Activated CD4-positive, alpha-beta T cell treated with anti-CD3 and anti-CD28 coated beads for 36 hours (primary cell): ENCODE measurements at regions not wholly inside any gene's neighbourhood (a gene's known extent, or its start where the extent isn't known, plus 50 kb on each side); places are given as distances from the start of the nearest gene placed in this dataset.

ENCODE experiments used
- ATAC-seq: fragments of 200-7000 bp; cut with Tn5 transposase; one replicate; pipeline ENCODE4 v1.10.0; 2021; ENCODE audit warnings: mild to moderate bottlenecking, moderate library complexity
- CTCF ChIA-PET: fragments of 350-600 bp; sonication (Branson Sonifier 250); formaldehyde crosslinking; loops from one replicate; lab custom pipeline; 2021; ENCODE audit warnings: antibody characterized with exemption; lab: Charles Lee
- POLR2A ChIA-PET: fragments of 350-600 bp; sonication (Branson Sonifier 250); formaldehyde crosslinking; loops from one replicate; lab custom pipeline; 2021; ENCODE audit warnings: antibody characterized with exemption, inconsistent platforms; lab: Charles Lee
- DNase-seq: peaks from one replicate; pipeline ENCODE4 v3.0.0-alpha.2; 2020
- H3K27ac Mint-ChIP-seq: one replicate; pipeline ENCODE4 v1.8.0; 2021; ENCODE audit warnings: mixed read lengths
- H3K27me3 Mint-ChIP-seq: one replicate; pipeline ENCODE4 v1.8.0; 2021; ENCODE audit warnings: mixed read lengths
- H3K36me3 Mint-ChIP-seq: one replicate; pipeline ENCODE4 v1.8.0; 2021; ENCODE audit warnings: low read depth, mixed read lengths
- H3K4me1 Mint-ChIP-seq: one replicate; pipeline ENCODE4 v1.8.0; 2021; ENCODE audit warnings: mixed read lengths
- H3K4me3 Mint-ChIP-seq: one replicate; pipeline ENCODE4 v1.8.0; 2021; ENCODE audit warnings: mild to moderate bottlenecking, moderate library complexity, mixed read lengths
- H3K9me3 Mint-ChIP-seq: one replicate; pipeline ENCODE4 v1.8.0; 2021; ENCODE audit warnings: low read depth, mixed read lengths
- intact Hi-C, 2 experiments: fragments of 100-400 bp; cut with DNase I in 1 of 2; cut with micrococcal nuclease in 1 of 2; formaldehyde crosslinking; loops; one replicate each; pipeline versions ENCODE4 v1.14.2 to v1.15.1; 2022 to 2024; cut with DNase I, micrococcal nuclease

DNA sequence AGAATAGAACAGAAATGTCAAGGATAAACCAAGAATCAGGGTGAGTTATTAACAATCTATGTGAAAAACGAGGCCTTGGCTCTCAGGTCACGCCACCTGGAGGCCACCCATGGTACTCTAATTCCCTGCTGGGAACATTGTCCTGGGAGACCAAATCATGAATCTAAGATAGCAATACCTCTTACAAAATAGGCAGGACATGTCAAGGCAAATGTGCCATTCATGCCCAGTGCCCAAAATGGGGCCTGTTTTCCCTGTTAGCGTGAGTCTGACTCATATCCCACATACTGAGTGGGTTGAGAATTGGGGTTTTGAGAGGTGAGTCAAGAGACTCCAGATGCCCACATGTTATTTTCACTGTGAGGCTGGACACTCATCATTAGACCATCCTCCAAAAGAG is 380.8 kb downstream of the HHIPL2 start:
- Mint-ChIP-seq H3K27ac (no peak overlapping the region), H3K9me3 (peaks cover 14% of the 10 kb centered on the region), H3K4me1 (no peaks in the 10 kb centered on the region), H3K36me3 (peaks cover 2% of the 10 kb centered on the region), H3K4me3 (no peak overlapping the region), H3K27me3 (no peaks in the 10 kb centered on the region)
- ATAC-seq, result peak; percentile 73
- intact Hi-C loops, result loop anchor here in 1 of 2 experiments (5.0 kb wide), 1 partner anchor 290 kb away; no protein-coding TSS in a partner anchor
- CTCF ChIA-PET, result interaction anchor here (1.0 kb wide), 1 partner anchor 288 kb away, joined by 7 read pairs; no protein-coding TSS in a partner anchor
- POLR2A ChIA-PET, result no interaction called here
- DNase-seq, result peak; percentile 31

DNA sequence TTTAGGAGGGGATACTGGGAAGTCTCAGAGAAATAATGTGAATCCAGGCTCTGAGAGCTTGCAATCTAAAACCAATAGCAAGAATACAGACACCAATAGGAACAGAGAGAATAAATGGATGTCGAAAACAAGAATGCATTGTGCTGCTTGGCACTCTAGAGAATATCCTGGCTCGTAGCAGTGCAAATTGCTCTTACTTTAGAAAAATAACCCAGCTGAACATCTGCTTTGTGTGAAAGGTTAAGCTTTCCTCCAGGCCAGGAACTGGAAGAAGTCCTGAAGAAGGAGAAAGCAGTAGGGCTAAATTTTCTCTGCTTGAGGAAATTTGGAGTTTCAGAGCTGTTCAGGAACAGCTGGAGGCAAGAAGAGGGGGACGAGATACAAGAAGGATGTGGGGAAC is 382.3 kb downstream of the HHIPL2 start:
- ChIA-PET CTCF (interaction anchor here (0.8 to 1.0 kb wide), 3 partner anchors 8 to 138 kb away, joined by 3 read pairs; no protein-coding TSS in a partner anchor), POLR2A (no interaction called here)
- DNase-seq (no peak), ATAC-seq (no peak)
- Mint-ChIP-seq H3K4me3 (no peak overlapping the region), H3K27ac (no peak overlapping the region), H3K27me3 (no peaks in the 10 kb centered on the region), H3K4me1 (no peaks in the 10 kb centered on the region), H3K9me3 (peaks cover 9% of the 10 kb centered on the region), H3K36me3 (no peaks in the 10 kb centered on the region)
- intact Hi-C loops, result loop anchor here in 1 of 2 experiments (5.0 kb wide), 1 partner anchor 292 kb away; no protein-coding TSS in a partner anchor

DNA sequence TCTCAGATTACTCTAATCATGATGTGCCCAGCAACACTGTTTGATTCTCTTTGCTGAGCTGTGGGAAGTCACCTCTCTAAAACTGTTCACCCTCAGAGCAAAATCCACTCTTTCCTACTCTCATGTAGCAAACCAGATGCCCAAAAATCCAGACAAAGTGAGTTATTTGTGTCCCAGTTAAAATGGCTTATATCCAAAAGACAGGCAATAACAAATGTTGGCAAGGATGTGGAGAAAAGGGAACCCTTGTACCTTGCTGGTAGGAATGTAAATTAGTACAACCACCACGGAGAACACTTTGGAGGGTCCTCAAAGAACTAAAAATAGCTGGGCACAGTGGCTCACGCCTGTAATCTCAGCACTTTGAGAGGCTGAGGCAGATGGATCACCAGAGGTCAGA is 384.0 kb downstream of the HHIPL2 start:
- Mint-ChIP-seq H3K27me3 (no peaks in the 10 kb centered on the region), H3K4me3 (no peak overlapping the region), H3K4me1 (no peaks in the 10 kb centered on the region), H3K9me3 (no peaks in the 10 kb centered on the region), H3K27ac (no peak overlapping the region), H3K36me3 (no peaks in the 10 kb centered on the region)
- ChIA-PET POLR2A (no interaction called here), CTCF (interaction anchor here (0.7 kb wide), 1 partner anchor 18 kb away, joined by 3 read pairs; no protein-coding TSS in a partner anchor)
- no peak for ATAC-seq
- intact Hi-C loops, result no loop called here
- no peak for DNase-seq

DNA sequence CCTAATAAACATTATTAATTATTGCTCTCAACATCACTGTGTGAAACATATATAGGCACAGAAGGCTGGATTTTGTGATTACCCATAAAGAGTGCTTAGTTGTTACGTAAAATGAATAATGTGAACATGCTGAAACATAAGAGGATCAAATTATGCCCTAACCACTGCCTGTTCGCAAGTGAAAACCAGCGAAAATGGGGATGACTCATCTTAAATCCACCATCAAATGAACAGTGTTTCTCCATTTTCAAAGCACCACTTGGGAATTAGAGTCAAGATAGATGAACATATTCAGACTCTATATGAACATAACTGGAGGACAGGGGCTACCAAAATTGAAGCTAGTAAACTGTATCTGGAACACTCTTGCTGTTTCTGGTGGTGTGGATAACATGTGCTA is 386.2 kb downstream of the HHIPL2 start:
- Mint-ChIP-seq H3K4me3 (no peak overlapping the region), H3K9me3 (peaks cover 13% of the 10 kb centered on the region), H3K4me1 (no peaks in the 10 kb centered on the region), H3K36me3 (no peaks in the 10 kb centered on the region), H3K27me3 (no peaks in the 10 kb centered on the region), H3K27ac (no peak overlapping the region)
- ChIA-PET CTCF (no interaction called here), POLR2A (no interaction called here)
- DNase-seq (no peak), ATAC-seq (no peak)
- intact Hi-C loops, result no loop called here

DNA sequence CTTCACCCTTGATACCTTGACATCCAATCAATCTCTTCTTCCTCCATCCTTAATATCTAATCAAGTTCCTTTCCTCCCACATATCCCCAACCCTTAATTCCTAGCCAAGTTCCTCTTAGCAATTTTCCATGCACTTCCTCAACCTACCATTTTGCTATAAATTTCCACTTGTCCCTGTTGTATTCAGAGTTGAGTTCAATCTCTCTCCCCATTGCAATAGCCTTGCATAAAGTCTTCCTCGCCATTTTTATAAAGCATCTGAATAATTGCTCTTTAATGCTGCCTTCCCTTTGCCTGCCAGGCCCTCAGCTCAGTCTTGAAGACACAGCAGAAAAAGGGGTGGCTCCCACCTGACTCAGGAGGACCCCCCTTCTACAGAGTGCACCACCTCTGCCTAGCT is 390.3 kb downstream of the HHIPL2 start:
- no peak overlapping the region for H3K4me3 Mint-ChIP-seq
- DNase-seq (no peak), ATAC-seq (no peak)
- ChIA-PET CTCF (no interaction called here), POLR2A (no interaction called here)
- no peak overlapping the region for H3K27ac Mint-ChIP-seq
- intact Hi-C loops, result no loop called here
- peaks cover 13% of the 10 kb centered on the region for H3K9me3 Mint-ChIP-seq
- no peaks in the 10 kb centered on the region for H3K36me3 Mint-ChIP-seq
- no peaks in the 10 kb centered on the region for H3K4me1 Mint-ChIP-seq
- H3K27me3 Mint-ChIP-seq, result no peaks in the 10 kb centered on the region

DNA sequence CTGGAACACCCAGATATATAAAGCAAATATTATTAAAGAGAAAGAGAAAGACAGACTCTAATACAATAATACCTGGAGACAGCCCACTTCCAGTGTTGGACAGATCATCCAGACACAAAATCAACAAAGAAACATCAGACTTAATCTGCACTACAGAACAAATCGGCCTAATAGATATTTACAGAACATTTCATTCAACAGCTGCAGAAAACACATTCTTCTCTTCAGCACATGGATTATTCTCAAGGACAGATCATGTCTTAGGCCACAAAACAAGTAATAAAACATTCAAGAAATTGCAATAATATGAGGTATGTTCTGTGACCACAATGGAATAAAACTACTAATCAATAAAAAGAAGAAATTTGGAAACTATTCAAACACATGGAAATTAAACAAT is 398.3 kb upstream of the DUSP10 start:
- ATAC-seq, result no peak
- Mint-ChIP-seq H3K27me3 (no peaks in the 10 kb centered on the region), H3K4me3 (no peak overlapping the region), H3K36me3 (no peaks in the 10 kb centered on the region), H3K4me1 (no peaks in the 10 kb centered on the region), H3K27ac (no peak overlapping the region), H3K9me3 (no peaks in the 10 kb centered on the region)
- ChIA-PET CTCF (no interaction called here), POLR2A (no interaction called here)
- intact Hi-C loops, result no loop called here
- no peak for DNase-seq

DNA sequence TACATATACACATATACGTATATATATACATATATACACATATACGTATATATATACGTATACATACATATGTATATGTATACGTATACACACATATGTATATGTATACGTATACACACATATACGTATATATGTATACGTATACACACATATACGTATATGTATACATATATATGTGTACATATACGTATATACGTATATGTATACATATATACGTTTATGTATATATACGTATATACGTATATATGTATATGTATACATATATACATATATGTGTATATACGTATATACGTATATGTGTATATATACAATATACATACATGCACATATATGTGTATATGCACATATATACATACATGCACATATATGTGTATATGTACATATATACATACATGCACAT is 396.2 kb upstream of the DUSP10 start:
- ChIA-PET CTCF (interaction anchor here (1.2 kb wide), 1 partner anchor 317 kb away, joined by 3 read pairs; no protein-coding TSS in a partner anchor), POLR2A (no interaction called here)
- ATAC-seq, result no peak
- Mint-ChIP-seq H3K27ac (no peak overlapping the region), H3K27me3 (no peaks in the 10 kb centered on the region), H3K4me1 (no peaks in the 10 kb centered on the region), H3K36me3 (no peaks in the 10 kb centered on the region), H3K9me3 (no peaks in the 10 kb centered on the region), H3K4me3 (no peak overlapping the region)
- intact Hi-C loops, result no loop called here
- DNase-seq, result no peak

DNA sequence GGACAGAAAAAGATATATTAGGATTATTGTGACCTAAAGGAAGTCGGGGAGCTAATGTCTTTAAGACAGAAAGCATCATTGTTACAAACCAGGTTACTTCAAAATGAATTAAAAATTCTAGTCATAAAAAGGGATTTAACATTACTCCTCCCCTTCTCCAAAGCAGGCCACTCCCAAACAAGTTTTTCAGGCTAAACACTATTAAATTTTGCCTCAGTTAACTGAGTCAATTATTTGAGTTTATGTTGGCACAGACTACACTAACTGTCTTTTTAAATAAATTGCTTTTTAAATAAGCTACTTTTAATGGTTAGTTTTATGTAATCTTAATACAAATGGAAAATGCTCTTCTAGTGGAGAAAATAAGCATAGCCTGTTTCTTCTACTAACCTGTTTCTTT is 395.0 kb upstream of the DUSP10 start:
- Mint-ChIP-seq H3K4me3 (no peak overlapping the region), H3K27me3 (no peaks in the 10 kb centered on the region), H3K36me3 (no peaks in the 10 kb centered on the region), H3K4me1 (no peaks in the 10 kb centered on the region), H3K27ac (no peak overlapping the region), H3K9me3 (no peaks in the 10 kb centered on the region)
- ChIA-PET POLR2A (no interaction called here), CTCF (interaction anchor here (1.2 kb wide), 2 partner anchors 34 to 318 kb away, joined by 3 read pairs; no protein-coding TSS in a partner anchor)
- intact Hi-C loops, result no loop called here
- DNase-seq, result no peak
- ATAC-seq, result no peak

DNA sequence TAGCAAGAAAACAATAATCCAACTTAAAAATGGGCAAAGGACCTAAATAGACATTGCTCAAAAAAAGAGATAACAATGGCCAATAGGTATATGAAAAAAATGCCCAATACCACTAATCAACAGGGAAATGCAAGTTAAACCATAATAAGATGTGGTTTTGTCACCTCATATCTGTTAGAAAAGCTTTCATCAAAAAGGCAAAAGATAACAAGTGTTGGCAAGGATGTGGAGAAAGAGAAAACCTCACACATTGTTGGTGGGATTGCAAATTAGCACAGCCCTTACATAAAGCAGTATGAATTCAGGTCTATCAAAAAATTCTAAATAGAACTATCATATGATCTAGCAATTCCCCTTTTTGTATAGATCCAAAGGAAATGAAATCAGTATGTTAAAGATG is 387.2 kb upstream of the DUSP10 start:
- no peak for DNase-seq
- Mint-ChIP-seq H3K27me3 (no peaks in the 10 kb centered on the region), H3K36me3 (no peaks in the 10 kb centered on the region), H3K4me3 (no peak overlapping the region), H3K4me1 (no peaks in the 10 kb centered on the region), H3K9me3 (no peaks in the 10 kb centered on the region), H3K27ac (no peak overlapping the region)
- ATAC-seq, result no peak
- ChIA-PET CTCF (interaction anchor here (0.6 kb wide), 1 partner anchor 245 kb away, joined by 3 read pairs; no protein-coding TSS in a partner anchor), POLR2A (no interaction called here)
- intact Hi-C loops, result loop anchor here in 1 of 2 experiments (5.0 kb wide), 1 partner anchor 892 kb away; no protein-coding TSS in a partner anchor

DNA sequence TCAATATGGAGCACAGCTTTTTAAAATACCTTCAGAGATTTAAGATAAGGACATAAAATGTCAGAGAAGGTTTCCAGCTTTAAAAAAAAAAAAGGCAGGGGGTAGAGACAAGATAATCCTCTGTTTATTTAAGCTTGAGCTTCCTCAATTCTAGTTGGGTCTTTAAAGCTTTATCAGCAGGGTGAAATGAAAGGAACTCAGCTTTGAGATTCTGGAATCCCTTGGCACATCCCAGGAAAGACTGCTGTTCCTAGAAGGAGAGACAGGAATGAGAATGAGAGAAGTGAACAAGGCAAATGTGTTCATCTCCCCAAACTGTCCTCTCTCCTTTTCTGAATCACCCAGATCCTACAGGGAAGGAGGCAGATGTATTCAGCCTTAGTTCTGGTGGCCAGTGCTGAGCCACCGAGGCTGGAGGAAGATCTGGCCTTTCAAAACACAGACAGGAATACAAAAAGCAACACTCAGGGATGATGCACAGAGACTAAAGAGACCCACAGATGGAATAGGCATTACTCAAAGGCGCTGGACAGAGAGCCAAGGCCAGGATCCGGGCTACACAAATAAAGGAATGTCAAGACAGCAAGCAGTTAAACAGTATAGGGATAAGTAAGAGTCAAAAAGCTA is 385.8 kb upstream of the DUSP10 start:
- CTCF ChIA-PET, result interaction anchor here (0.6 kb wide), 1 partner anchor 313 kb away, joined by 3 read pairs; no protein-coding TSS in a partner anchor
- H3K36me3 Mint-ChIP-seq, result no peaks in the 10 kb centered on the region
- no peak for DNase-seq
- H3K27me3 Mint-ChIP-seq, result no peaks in the 10 kb centered on the region
- POLR2A ChIA-PET, result no interaction called here
- no peak overlapping the region for H3K27ac Mint-ChIP-seq
- ATAC-seq, result no peak
- H3K4me1 Mint-ChIP-seq, result no peaks in the 10 kb centered on the region
- intact Hi-C loops, result loop anchor here in 1 of 2 experiments (5.0 kb wide), 1 partner anchor 890 kb away; no protein-coding TSS in a partner anchor
- H3K4me3 Mint-ChIP-seq, result no peak overlapping the region
- H3K9me3 Mint-ChIP-seq, result no peaks in the 10 kb centered on the region

DNA sequence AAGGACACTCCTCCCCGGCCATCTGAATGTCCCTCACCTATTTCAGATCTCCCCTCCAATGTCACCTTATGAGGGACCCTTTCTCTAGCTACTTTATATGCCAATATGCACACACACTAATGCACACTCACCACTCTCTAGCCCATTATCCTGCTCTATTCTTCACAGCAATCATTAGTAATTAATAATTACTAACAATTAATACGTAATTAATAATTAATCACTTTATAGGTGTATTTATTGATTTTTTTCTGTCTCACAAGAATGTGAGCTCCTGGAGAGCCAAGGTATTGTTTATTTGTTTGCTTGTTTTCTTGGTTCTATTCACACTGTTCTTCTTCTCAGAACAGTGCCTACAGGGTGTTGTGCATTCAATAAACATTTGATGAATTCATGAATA is 385.2 kb upstream of the DUSP10 start:
- Mint-ChIP-seq H3K27ac (no peak overlapping the region), H3K9me3 (no peaks in the 10 kb centered on the region), H3K27me3 (no peaks in the 10 kb centered on the region), H3K36me3 (no peaks in the 10 kb centered on the region), H3K4me3 (no peak overlapping the region), H3K4me1 (no peaks in the 10 kb centered on the region)
- POLR2A ChIA-PET, result no interaction called here
- intact Hi-C loops, result loop anchor here in 1 of 2 experiments (5.0 kb wide), 1 partner anchor 890 kb away; no protein-coding TSS in a partner anchor
- CTCF ChIA-PET, result no interaction called here
- DNase-seq (no peak), ATAC-seq (no peak)

DNA sequence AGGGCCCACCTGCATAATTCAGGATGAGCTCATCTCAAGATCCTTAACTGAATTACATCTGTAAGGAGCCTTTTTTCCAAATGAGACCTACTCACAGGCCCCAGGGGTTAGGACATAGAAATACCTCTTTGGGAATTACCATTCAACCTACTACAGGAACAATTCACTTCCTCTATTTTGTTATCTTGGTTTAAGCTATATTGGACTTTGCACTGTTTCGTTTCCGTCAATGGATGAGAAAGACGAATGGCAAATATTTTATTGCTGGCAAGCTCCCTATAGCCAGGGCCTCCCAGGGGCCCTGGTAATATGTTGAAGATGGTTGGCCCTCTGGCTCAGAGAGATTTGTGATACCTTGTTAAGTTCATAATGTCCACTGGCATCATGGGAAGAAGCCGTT is 384.2 kb upstream of the DUSP10 start:
- no peak overlapping the region for H3K27ac Mint-ChIP-seq
- intact Hi-C loops, result loop anchor here in 1 of 2 experiments (5.0 kb wide), 1 partner anchor 889 kb away; no protein-coding TSS in a partner anchor
- ATAC-seq (no peak), DNase-seq (no peak)
- no peaks in the 10 kb centered on the region for H3K9me3 Mint-ChIP-seq
- no peaks in the 10 kb centered on the region for H3K36me3 Mint-ChIP-seq
- no peak overlapping the region for H3K4me3 Mint-ChIP-seq
- no peaks in the 10 kb centered on the region for H3K4me1 Mint-ChIP-seq
- ChIA-PET POLR2A (no interaction called here), CTCF (interaction anchor here (0.7 to 1.1 kb wide), 2 partner anchors 329 to 454 kb away, joined by 3 to 6 read pairs; no protein-coding TSS in a partner anchor)
- peaks cover 2% of the 10 kb centered on the region for H3K27me3 Mint-ChIP-seq
